ENCODE measurements at regions not wholly inside any gene's neighbourhood (a gene's known extent, or its start where the extent isn't known, plus 50 kb on each side); places are given as distances from the start of the nearest gene placed in this dataset.

- no peak overlapping the region for H3K4me3 ChIP-seq (ENCODE audit: low read depth, low read length)
- DNase-seq (ENCODE audit: low read depth), result no peak
- no peak for TF ChIP-seq CTCF (IDR thresholded peaks at IDR 0.05; ENCODE audit: insufficient read depth, low read length)
Observed at GRCh38 chr4:11564021-11564420, 135.3 kb upstream of the HS3ST1 start.

GRCh38 chr4:11549525-11549924, 120.8 kb upstream of the HS3ST1 start:
- DNase-seq (ENCODE audit: low read depth), result no peak
- H3K4me3 ChIP-seq (ENCODE audit: low read depth, low read length), result no peak overlapping the region
- TF ChIP-seq CTCF (IDR thresholded peaks at IDR 0.05; ENCODE audit: insufficient read depth, low read length), result no peak

GRCh38 chr4:11548597-11549082, 119.9 kb upstream of the HS3ST1 start:
- DNase-seq (ENCODE audit: low read depth), result no peak
- no peak overlapping the region for H3K4me3 ChIP-seq (ENCODE audit: low read depth, low read length)
- no peak for TF ChIP-seq CTCF (IDR thresholded peaks at IDR 0.05; ENCODE audit: insufficient read depth, low read length)

GRCh38 chr4:11546391-11547175, 117.9 kb upstream of the HS3ST1 start:
- H3K4me3 ChIP-seq (ENCODE audit: low read depth, low read length), result no peak overlapping the region
- TF ChIP-seq CTCF (IDR thresholded peaks at IDR 0.05; ENCODE audit: insufficient read depth, low read length), result no peak
- no peak for DNase-seq (ENCODE audit: low read depth)

GRCh38 chr4:11545651-11546050, 117.0 kb upstream of the HS3ST1 start:
- TF ChIP-seq CTCF (IDR thresholded peaks at IDR 0.05; ENCODE audit: insufficient read depth, low read length), result no peak
- no peak overlapping the region for H3K4me3 ChIP-seq (ENCODE audit: low read depth, low read length)
- no peak for DNase-seq (ENCODE audit: low read depth)

- H3K4me3 ChIP-seq (ENCODE audit: low read depth, low read length), result no peak overlapping the region
- no peak for TF ChIP-seq CTCF (IDR thresholded peaks at IDR 0.05; ENCODE audit: insufficient read depth, low read length)
- peak; percentile 56 for DNase-seq (ENCODE audit: low read depth)
Observed at GRCh38 chr4:11544211-11544610, 115.5 kb upstream of the HS3ST1 start.
